Neuronal stem cell (in vitro differentiated cells): ENCODE measurements at regions not wholly inside any gene's neighbourhood (a gene's known extent, or its start where the extent isn't known, plus 50 kb on each side); places are given as distances from the start of the nearest gene placed in this dataset.

Experiments used
- DNase-seq: peaks from one replicate; pipeline ENCODE4 v3.0.0-alpha.2; 2013; ENCODE audit warnings: low spot score
- H2AFZ ChIP-seq: one replicate; pipeline ENCODE4 v1.6.1; 2013; ENCODE audit warnings: mild to moderate bottlenecking, low read length, inconsistent platforms
- H2AK5ac ChIP-seq: 2 replicates; pipeline ENCODE4 v1.6.1; 2013; ENCODE audit warnings: low read depth, mild to moderate bottlenecking, inconsistent platforms, low read length, moderate library complexity, mixed read lengths
- H2BK120ac ChIP-seq: 2 replicates; pipeline ENCODE4 v1.6.1; 2013; ENCODE audit warnings: low read depth, mild to moderate bottlenecking, inconsistent platforms, low read length, moderate library complexity, mixed read lengths
- H2BK12ac ChIP-seq: one replicate; pipeline ENCODE4 v1.6.1; 2013; ENCODE audit warnings: low read length, inconsistent platforms
- H2BK15ac ChIP-seq: 2 replicates; pipeline ENCODE4 v1.6.1; 2013; ENCODE audit warnings: mild to moderate bottlenecking, low read length, inconsistent platforms, mixed read lengths
- H2BK5ac ChIP-seq: one replicate; pipeline ENCODE4 v1.6.1; 2013; ENCODE audit warnings: inconsistent platforms, mild to moderate bottlenecking, low read length, moderate library complexity
- H3K14ac ChIP-seq: one replicate; pipeline ENCODE4 v1.6.1; 2013; ENCODE audit warnings: low read length, inconsistent platforms
- H3K18ac ChIP-seq: 2 replicates; pipeline ENCODE4 v1.6.1; 2013; ENCODE audit warnings: low read length, inconsistent platforms
- H3K23ac ChIP-seq: 2 replicates; pipeline ENCODE4 v1.6.1; 2013; ENCODE audit warnings: low read depth, mild to moderate bottlenecking, mixed read lengths, low read length, inconsistent platforms; ENCODE audit not compliant: poor library complexity
- H3K27ac ChIP-seq: replicated peaks from 3 replicates; pipeline ENCODE4 v1.5.1; 2013; ENCODE audit warnings: low read length, inconsistent platforms
- H3K27me3 ChIP-seq, 3 experiments: 2 replicates each; pipeline ENCODE4 v1.6.1; 2013; ENCODE audit warnings: low read length in 3 of 3, mild to moderate bottlenecking in 2 of 3, inconsistent platforms in 1 of 3, low read depth in 1 of 3, mixed read lengths in 1 of 3, moderate library complexity in 1 of 3; ENCODE audit not compliant: control insufficient read depth in 3 of 3, insufficient read depth in 3 of 3
- H3K36me3 ChIP-seq, 2 donors: replicated peaks in 1 of 2; 2 replicates each; pipeline ENCODE4 v1.6.1; 2013; ENCODE audit warnings: low read length in 2 of 2; ENCODE audit not compliant: control insufficient read depth in 2 of 2, insufficient read depth in 2 of 2
- H3K4ac ChIP-seq: 2 replicates; pipeline ENCODE4 v1.6.1; 2013; ENCODE audit warnings: inconsistent platforms, mild to moderate bottlenecking, low read length, moderate library complexity
- H3K4me1 ChIP-seq, 2 donors: 1 replicate in 1 of 2; 2 replicates in 1 of 2; pipeline ENCODE4 v1.6.1; 2013; ENCODE audit warnings: low read length in 2 of 2, low read depth in 1 of 2; ENCODE audit not compliant: control insufficient read depth in 2 of 2, insufficient read depth in 1 of 2
- H3K4me2 ChIP-seq: one replicate; pipeline ENCODE4 v1.6.1; 2013; ENCODE audit warnings: mild to moderate bottlenecking, low read length, inconsistent platforms; ENCODE audit not compliant: insufficient read depth, poor library complexity, severe bottlenecking
- H3K4me3 ChIP-seq, 2 donors: 2 replicates each; pipeline ENCODE4 v1.5.1; 2013; ENCODE audit warnings: low read length in 2 of 2, mild to moderate bottlenecking in 2 of 2, inconsistent platforms in 1 of 2, moderate library complexity in 1 of 2
- H3K79me1 ChIP-seq: one replicate; pipeline ENCODE4 v1.6.1; 2013; ENCODE audit warnings: low read depth, mild to moderate bottlenecking, inconsistent platforms, low read length, moderate library complexity
- H3K9ac ChIP-seq: one replicate; pipeline ENCODE4 v1.6.1; 2013; ENCODE audit warnings: mild to moderate bottlenecking, low read depth, low read length, inconsistent platforms; ENCODE audit not compliant: poor library complexity
- H3K9me3 ChIP-seq, 2 donors: replicated peaks in 1 of 2; 2 replicates each; pipeline versions ENCODE3 to v1.6.1; 2013; ENCODE audit warnings: low read length in 2 of 2, mild to moderate bottlenecking in 2 of 2, inconsistent platforms in 1 of 2, low read depth in 1 of 2, mixed read lengths in 1 of 2, moderate library complexity in 1 of 2; ENCODE audit not compliant: control insufficient read depth in 2 of 2, insufficient read depth in 1 of 2
- H4K8ac ChIP-seq: one replicate; pipeline ENCODE4 v1.6.1; 2013; ENCODE audit warnings: low read depth, mild to moderate bottlenecking, inconsistent platforms, low read length, moderate library complexity
- H4K91ac ChIP-seq: one replicate; pipeline ENCODE4 v1.6.1; 2013; ENCODE audit warnings: low read length, low read depth, mild to moderate bottlenecking, inconsistent platforms; ENCODE audit not compliant: poor library complexity
- WGBS, 2 donors: extraction: QIAGEN DNeasy Blood & Tissue Kit; methylation state at CpG; one replicate each; pipeline ENCODE4 v1.1.7; 2013; ENCODE audit warnings: missing lambda C conversion rate in 2 of 2, mixed read lengths in 1 of 2; ENCODE audit not compliant: insufficient read length in 2 of 2, insufficient replicate concordance in 1 of 2; ENCODE audit errors: extremely low coverage in 2 of 2; 5-methylcytosine and 5-hydroxymethylcytosine counted together

GRCh38 chrX:124203311-124203710 lies 129.1 kb upstream of the TEX13D start:
- H3K4ac ChIP-seq, result no peak overlapping the region

DNA sequence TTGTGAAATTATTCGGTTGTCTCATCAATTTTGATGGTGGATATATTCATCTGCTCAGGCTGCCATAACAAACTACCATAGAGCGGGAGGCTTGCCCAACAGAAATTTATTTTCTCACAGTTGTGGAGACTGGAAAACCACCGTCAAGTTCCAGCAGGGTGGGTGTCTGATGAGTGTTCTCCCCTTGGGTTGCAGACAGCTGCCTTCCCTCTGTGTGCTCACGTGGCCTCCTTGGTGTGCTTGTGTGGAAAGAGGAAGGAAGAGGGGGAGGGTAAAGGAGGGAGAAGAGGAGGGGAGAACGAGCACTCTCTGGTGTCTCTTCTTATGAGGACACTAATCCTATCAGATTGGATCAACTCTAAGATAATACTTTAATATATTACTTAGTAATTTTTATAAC lies 123.8 kb upstream of the TEX13D start:
- Histone ChIP-seq H3K9me3 (no peaks in the 10 kb centered on the region), H3K23ac (no peak overlapping the region), H3K4ac (no peak overlapping the region), H2BK5ac (no peak overlapping the region), H3K27me3 (no peaks in the 10 kb centered on the region), H2BK120ac (no peak overlapping the region), H3K9ac (no peak overlapping the region), H2BK15ac (no peak overlapping the region), H2AFZ (no peak overlapping the region), H3K4me2 (no peak overlapping the region), H3K4me1 (no peaks in the 10 kb centered on the region), H3K14ac (no peak overlapping the region), H3K27ac (no peak overlapping the region), H3K4me3 (no peak overlapping the region), H3K36me3 (no peaks in the 10 kb centered on the region), H3K18ac (no peak overlapping the region), H4K8ac (no peak overlapping the region), H2BK12ac (no peak overlapping the region), H2AK5ac (no peak overlapping the region), H3K79me1 (no peaks in the 10 kb centered on the region), H4K91ac (no peak overlapping the region)
- WGBS, 2 donors, result no CpG with 5 or more reads among the region's 5 CpGs
- no peak for DNase-seq

More at GRCh38 chrX:124203311-124203710, 129.1 kb upstream of the TEX13D start:
- H3K27me3 ChIP-seq, result no peaks in the 10 kb centered on the region
- no peaks in the 10 kb centered on the region for H3K79me1 ChIP-seq
- H2BK5ac ChIP-seq, result no peak overlapping the region
- H3K27ac ChIP-seq, result no peak overlapping the region
- H3K18ac ChIP-seq, result no peak overlapping the region
- H2AK5ac ChIP-seq, result no peak overlapping the region
- H4K91ac ChIP-seq, result no peak overlapping the region
- no peak overlapping the region for H2BK12ac ChIP-seq
- H3K23ac ChIP-seq, result no peak overlapping the region
- no CpG with 5 or more reads among the region's 1 CpG for WGBS, 2 donors
- H3K14ac ChIP-seq, result no peak overlapping the region
- no peak overlapping the region for H3K9ac ChIP-seq
- no peak overlapping the region for H3K4me2 ChIP-seq
- no peak overlapping the region for H2BK120ac ChIP-seq
- H3K36me3 ChIP-seq, result no peaks in the 10 kb centered on the region
- H3K4me1 ChIP-seq, result no peaks in the 10 kb centered on the region
- peaks cover 0 to 6% of the 10 kb centered on the region in 2 donors for H3K9me3 ChIP-seq
- no peak overlapping the region for H2BK15ac ChIP-seq
- H4K8ac ChIP-seq, result no peak overlapping the region
- no peak overlapping the region for H2AFZ ChIP-seq
- DNase-seq, result no peak
- H3K4me3 ChIP-seq, result no peak overlapping the region

- no peak overlapping the region for H3K27ac ChIP-seq
- H3K4ac ChIP-seq, result no peak overlapping the region
- H2AK5ac ChIP-seq, result no peak overlapping the region
- no peak overlapping the region for H2BK15ac ChIP-seq
- no peak overlapping the region for H2BK5ac ChIP-seq
- no peak overlapping the region for H2BK120ac ChIP-seq
- no peaks in the 10 kb centered on the region for H3K79me1 ChIP-seq
- no peak overlapping the region for H4K8ac ChIP-seq
- H3K9ac ChIP-seq, result no peak overlapping the region
- H2AFZ ChIP-seq, result no peak overlapping the region
- no peak overlapping the region for H3K23ac ChIP-seq
- no peak overlapping the region for H4K91ac ChIP-seq
- H3K4me2 ChIP-seq, result no peak overlapping the region
- H3K4me3 ChIP-seq, result no peak overlapping the region
- H3K14ac ChIP-seq, result no peak overlapping the region
- H3K4me1 ChIP-seq, result no peaks in the 10 kb centered on the region
- no peak overlapping the region for H3K18ac ChIP-seq
- no peak for DNase-seq
- H3K36me3 ChIP-seq, result no peaks in the 10 kb centered on the region
- no CpG with 5 or more reads among the region's 6 CpGs for WGBS, 2 donors
- no peaks in the 10 kb centered on the region for H3K9me3 ChIP-seq
- H3K27me3 ChIP-seq, result no peaks in the 10 kb centered on the region
- H2BK12ac ChIP-seq, result no peak overlapping the region
Observed at GRCh38 chrX:124209792-124210576, 122.5 kb upstream of the TEX13D start.

DNA sequence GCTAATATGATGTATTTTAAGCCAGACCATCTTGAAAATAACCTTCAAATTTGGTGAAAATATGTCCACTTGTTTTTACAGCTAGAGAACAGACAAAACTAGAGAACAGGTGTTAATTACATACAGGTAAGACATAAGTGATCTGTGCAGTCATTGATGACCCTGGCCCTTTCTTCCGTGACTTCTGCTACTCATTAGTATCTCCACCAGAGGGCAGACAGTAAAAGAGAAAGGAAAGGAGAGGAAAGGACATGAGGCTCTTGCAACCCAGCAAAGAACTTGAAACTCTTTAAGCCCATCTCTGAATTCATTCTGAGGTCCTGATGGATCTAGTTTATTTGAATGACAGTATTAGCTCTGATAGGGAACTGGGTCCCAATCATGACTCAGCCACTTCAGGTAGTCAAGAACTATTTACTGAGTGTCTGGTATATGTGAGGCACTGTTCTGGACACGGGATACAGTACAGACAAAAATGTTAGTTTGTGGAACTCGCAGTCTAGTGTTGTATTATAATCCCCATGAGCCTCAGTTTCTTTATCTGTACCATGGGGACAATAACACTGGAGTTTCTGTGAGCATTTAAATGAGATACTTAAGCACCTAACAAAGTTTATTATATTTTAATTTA lies 121.0 kb upstream of the TEX13D start:
- Histone ChIP-seq H4K91ac (no peak overlapping the region), H2AK5ac (no peak overlapping the region), H2BK120ac (no peak overlapping the region), H3K9me3 (no peaks in the 10 kb centered on the region), H3K14ac (no peak overlapping the region), H3K4me3 (no peak overlapping the region), H2BK12ac (no peak overlapping the region), H3K27ac (no peak overlapping the region), H3K23ac (no peak overlapping the region), H3K9ac (no peak overlapping the region), H2BK5ac (no peak overlapping the region), H3K4ac (no peak overlapping the region), H3K18ac (no peak overlapping the region), H3K27me3 (no peaks in the 10 kb centered on the region), H2BK15ac (no peak overlapping the region), H4K8ac (no peak overlapping the region), H3K4me2 (no peak overlapping the region), H3K79me1 (no peaks in the 10 kb centered on the region), H2AFZ (no peak overlapping the region), H3K4me1 (peaks cover 5 to 6% of the 10 kb centered on the region in 2 donors), H3K36me3 (no peaks in the 10 kb centered on the region)
- WGBS, 2 donors, result no CpG with 5 or more reads among the region's 3 CpGs
- DNase-seq, result no peak
